ELF-1 (cell line): ENCODE measurements at regions not wholly inside any gene's neighbourhood (a gene's known extent, or its start where the extent isn't known, plus 50 kb on each side); places are given as distances from the start of the nearest gene placed in this dataset.

Experiments used
- DNase-seq: peaks from one replicate; pipeline ENCODE4 v3.0.0-alpha.2; 2016; ENCODE audit warnings: low read depth, low spot score

GRCh38 chr1:239785576-239785975 is 306.1 kb upstream of the FMN2 start:
- no peak for DNase-seq

GRCh38 chr1:239786464-239786863 is 305.2 kb upstream of the FMN2 start:
- DNase-seq, result peak; percentile 68

GRCh38 chr1:239792157-239792556 is 299.5 kb upstream of the FMN2 start:
- DNase-seq, result no peak

- DNase-seq, result no peak
Measured at GRCh38 chr1:239795304-239795703, 296.4 kb upstream of the FMN2 start.

- DNase-seq, result no peak
Measured at GRCh38 chr1:239799617-239800016, 292.1 kb upstream of the FMN2 start.

GRCh38 chr1:239800861-239801260 is 290.8 kb upstream of the FMN2 start:
- no peak for DNase-seq

- DNase-seq, result no peak
Measured at GRCh38 chr1:239802275-239802674, 289.4 kb upstream of the FMN2 start.

GRCh38 chr1:239803781-239804180 is 287.9 kb upstream of the FMN2 start:
- DNase-seq, result peak; percentile 49

- no peak for DNase-seq
Measured at GRCh38 chr1:239804266-239804665, 287.4 kb upstream of the FMN2 start.

GRCh38 chr1:239805042-239805441 is 286.6 kb upstream of the FMN2 start:
- DNase-seq, result no peak

- DNase-seq, result no peak
Measured at GRCh38 chr1:239805851-239806772, 285.6 kb upstream of the FMN2 start.

GRCh38 chr1:239806897-239807296 is 284.8 kb upstream of the FMN2 start:
- no peak for DNase-seq

- no peak for DNase-seq
Measured at GRCh38 chr1:239807361-239807760, 284.3 kb upstream of the FMN2 start.

- DNase-seq, result peak; percentile 83
Measured at GRCh38 chr1:239810061-239810481, 281.6 kb upstream of the FMN2 start.

GRCh38 chr1:239811211-239811885 is 280.3 kb upstream of the FMN2 start:
- DNase-seq, result peak; percentile 90

GRCh38 chr1:239812580-239812979 is 279.1 kb upstream of the FMN2 start:
- DNase-seq, result no peak

GRCh38 chr1:239814306-239814881 is 277.3 kb upstream of the FMN2 start:
- peak; percentile 53 for DNase-seq

GRCh38 chr1:239815074-239815473 is 276.6 kb upstream of the FMN2 start:
- no peak for DNase-seq

GRCh38 chr1:239816081-239816782 is 275.5 kb upstream of the FMN2 start:
- DNase-seq, result peak; percentile 73

- no peak for DNase-seq
Measured at GRCh38 chr1:239817276-239817675, 274.4 kb upstream of the FMN2 start.

- DNase-seq, result no peak
Measured at GRCh38 chr1:239817801-239818200, 273.9 kb upstream of the FMN2 start.

GRCh38 chr1:239819096-239819495 is 272.6 kb upstream of the FMN2 start:
- no peak for DNase-seq
